ENCODE measurements at regions not wholly inside any gene's neighbourhood (a gene's known extent, or its start where the extent isn't known, plus 50 kb on each side); places are given as distances from the start of the nearest gene placed in this dataset.
"Not testable (repeated sequence)": the region's sequence is repeated elsewhere in the genome, so short reads cannot be mapped to it uniquely, and the experiment has no call there.

DNA sequence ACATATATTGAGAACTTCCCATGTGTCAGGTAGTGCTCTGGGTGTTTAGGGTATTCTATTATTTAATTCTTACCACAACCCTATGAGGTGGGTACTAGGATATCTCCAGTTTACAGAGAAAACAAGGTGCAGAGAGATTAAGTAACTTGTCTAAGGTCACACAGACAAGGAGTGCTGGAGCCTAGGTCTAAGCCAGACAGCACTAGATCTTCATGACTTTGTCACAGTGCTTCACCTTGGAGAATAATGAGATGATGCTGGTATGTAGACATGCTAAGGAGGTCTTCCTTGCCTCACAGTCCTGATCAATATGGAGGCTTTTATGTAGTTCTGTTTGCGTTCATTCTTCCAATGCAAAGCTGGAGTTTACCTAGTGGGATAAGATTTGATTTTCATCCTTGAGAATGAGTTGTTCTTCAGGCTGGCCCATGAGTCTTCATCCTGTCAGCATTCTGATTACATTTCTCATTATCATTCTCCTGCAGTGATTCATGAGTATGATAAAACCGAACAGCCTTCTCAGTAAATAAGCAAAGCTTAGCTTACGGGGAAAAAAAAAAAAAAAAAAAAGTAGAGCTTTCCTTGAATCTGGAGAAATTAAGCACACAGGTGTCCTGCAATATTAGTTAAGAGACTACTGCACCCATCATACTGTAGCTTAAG lies 176.3 kb downstream of the C9orf152 start:
- Mint-ChIP-seq H3K4me1 (ENCODE audit: low read depth) (peaks cover 68% of the 10 kb centered on the region), H3K36me3 (ENCODE audit: low read depth) (no peaks in the 10 kb centered on the region), H3K4me3 (ENCODE audit: unreplicated experiment) (no peak overlapping the region), H3K27ac (ENCODE audit: unreplicated experiment) (peak overlapping the region; percentile 84), H3K9me3 (ENCODE audit: low read depth) (no peaks in the 10 kb centered on the region), H3K27me3 (ENCODE audit: low read depth) (no peaks in the 10 kb centered on the region)
- DNase-seq (ENCODE audit: low spot score) = no peak
- TF ChIP-seq, protein P1, sequence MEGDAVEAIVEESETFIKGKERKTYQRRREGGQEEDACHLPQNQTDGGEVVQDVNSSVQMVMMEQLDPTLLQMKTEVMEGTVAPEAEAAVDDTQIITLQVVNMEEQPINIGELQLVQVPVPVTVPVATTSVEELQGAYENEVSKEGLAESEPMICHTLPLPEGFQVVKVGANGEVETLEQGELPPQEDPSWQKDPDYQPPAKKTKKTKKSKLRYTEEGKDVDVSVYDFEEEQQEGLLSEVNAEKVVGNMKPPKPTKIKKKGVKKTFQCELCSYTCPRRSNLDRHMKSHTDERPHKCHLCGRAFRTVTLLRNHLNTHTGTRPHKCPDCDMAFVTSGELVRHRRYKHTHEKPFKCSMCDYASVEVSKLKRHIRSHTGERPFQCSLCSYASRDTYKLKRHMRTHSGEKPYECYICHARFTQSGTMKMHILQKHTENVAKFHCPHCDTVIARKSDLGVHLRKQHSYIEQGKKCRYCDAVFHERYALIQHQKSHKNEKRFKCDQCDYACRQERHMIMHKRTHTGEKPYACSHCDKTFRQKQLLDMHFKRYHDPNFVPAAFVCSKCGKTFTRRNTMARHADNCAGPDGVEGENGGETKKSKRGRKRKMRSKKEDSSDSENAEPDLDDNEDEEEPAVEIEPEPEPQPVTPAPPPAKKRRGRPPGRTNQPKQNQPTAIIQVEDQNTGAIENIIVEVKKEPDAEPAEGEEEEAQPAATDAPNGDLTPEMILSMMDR (IDR thresholded peaks at IDR 0.05) = no peak

DNA sequence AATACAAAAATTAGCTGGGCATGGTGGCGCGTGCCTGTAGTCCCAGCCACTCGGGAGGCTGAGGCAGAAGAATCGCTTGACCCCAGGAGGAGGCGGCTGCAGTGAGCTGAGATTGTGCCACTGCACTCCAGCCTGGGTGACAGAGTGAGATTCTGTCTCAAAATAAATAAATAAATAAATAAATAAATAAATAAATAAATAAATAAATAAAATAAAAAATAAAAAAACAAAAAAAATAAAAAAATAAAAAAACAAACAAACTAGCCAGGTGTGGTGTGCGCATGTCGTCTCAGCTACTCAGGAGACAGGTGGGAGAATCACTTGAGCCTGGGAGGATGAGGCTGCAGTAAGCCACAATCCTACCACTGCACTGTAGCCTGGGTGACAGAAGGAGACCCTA lies 175.4 kb downstream of the C9orf152 start:
- not testable (repeated sequence) for H3K9me3 Mint-ChIP-seq (ENCODE audit: low read depth); H3K27ac Mint-ChIP-seq (ENCODE audit: unreplicated experiment); H3K36me3 Mint-ChIP-seq (ENCODE audit: low read depth); H3K27me3 Mint-ChIP-seq (ENCODE audit: low read depth); H3K4me3 Mint-ChIP-seq (ENCODE audit: unreplicated experiment); DNase-seq (ENCODE audit: low spot score)
- H3K4me1 Mint-ChIP-seq (ENCODE audit: low read depth) = peaks cover 61% of the 10 kb centered on the region

DNA sequence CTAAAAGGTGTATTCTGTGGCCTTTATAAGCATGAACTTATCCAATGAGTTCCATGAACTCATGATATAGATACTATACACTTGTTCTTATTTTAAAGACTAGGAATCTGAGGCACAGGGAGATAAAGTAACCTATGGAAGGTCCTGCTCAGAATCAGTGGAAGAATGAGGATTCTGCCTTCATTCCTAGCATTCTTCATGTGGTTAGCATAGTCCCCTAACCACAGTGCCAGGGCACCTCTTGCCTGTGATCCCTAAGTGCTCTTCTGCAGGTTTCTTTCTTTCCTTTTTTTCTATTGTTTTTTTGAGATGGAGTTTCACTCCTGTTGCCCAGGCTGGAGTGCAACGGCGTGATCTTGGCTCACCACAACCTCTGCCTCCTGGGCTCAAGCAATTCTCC lies 174.1 kb downstream of the C9orf152 start:
- Mint-ChIP-seq H3K36me3 (ENCODE audit: low read depth) (no peaks in the 10 kb centered on the region), H3K4me3 (ENCODE audit: unreplicated experiment) (no peak overlapping the region), H3K27me3 (ENCODE audit: low read depth) (no peaks in the 10 kb centered on the region), H3K4me1 (ENCODE audit: low read depth) (peaks cover 48% of the 10 kb centered on the region), H3K9me3 (ENCODE audit: low read depth) (no peaks in the 10 kb centered on the region), H3K27ac (ENCODE audit: unreplicated experiment) (peak overlapping the region; percentile 84)
- TF ChIP-seq, protein P1 (IDR thresholded peaks at IDR 0.05) = no peak
- no peak for DNase-seq (ENCODE audit: low spot score)

DNA sequence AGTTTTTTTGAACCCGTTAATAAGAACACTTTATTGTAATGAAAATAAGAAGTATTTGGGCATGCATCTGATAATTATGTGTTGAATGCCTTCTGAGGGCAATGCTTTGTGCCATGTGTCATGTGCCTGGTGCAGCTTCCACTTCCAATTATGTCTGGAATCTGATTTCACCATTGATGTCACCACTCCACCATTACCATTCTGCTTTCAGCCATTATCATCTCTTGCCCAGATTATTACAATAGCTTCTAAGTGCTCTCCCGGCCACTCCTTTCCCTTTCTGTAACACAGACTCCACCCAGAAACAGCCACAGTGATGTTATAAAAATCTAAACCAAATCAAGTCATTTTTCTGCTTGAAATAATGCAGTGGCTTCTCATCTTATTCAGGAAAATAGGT lies 171.7 kb downstream of the C9orf152 start:
- TF ChIP-seq, protein P1 (IDR thresholded peaks at IDR 0.05) = no peak
- no peak overlapping the region for H3K27ac Mint-ChIP-seq (ENCODE audit: unreplicated experiment)
- H3K36me3 Mint-ChIP-seq (ENCODE audit: low read depth) = no peaks in the 10 kb centered on the region
- H3K4me1 Mint-ChIP-seq (ENCODE audit: low read depth) = peaks cover 34% of the 10 kb centered on the region
- H3K27me3 Mint-ChIP-seq (ENCODE audit: low read depth) = no peaks in the 10 kb centered on the region
- no peak overlapping the region for H3K4me3 Mint-ChIP-seq (ENCODE audit: unreplicated experiment)
- no peak for DNase-seq (ENCODE audit: low spot score)
- H3K9me3 Mint-ChIP-seq (ENCODE audit: low read depth) = no peaks in the 10 kb centered on the region

DNA sequence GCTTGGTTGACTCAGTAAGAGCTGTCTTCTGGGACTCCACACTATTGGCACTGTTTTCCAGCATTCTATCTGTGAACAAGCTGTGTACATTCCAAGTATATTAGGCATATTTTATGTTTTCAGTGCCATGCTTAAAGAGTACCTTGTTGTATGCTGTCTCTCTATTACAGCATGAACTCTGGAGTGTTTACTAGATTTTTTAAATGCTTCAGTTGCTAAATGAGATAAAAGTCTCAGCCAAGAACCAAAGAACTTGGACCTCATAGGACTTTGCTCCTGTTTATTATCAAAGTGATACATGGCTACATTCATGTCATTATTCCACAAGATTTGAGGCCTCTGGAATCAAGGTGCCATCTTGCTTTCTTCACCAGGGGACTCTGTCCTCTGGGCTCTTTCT lies 167.2 kb downstream of the C9orf152 start:
- no peak for DNase-seq (ENCODE audit: low spot score)

More for the DNA sequence above, 167.2 kb downstream of the C9orf152 start:
- no peaks in the 10 kb centered on the region for H3K36me3 Mint-ChIP-seq (ENCODE audit: low read depth)
- TF ChIP-seq, protein P1 (IDR thresholded peaks at IDR 0.05) = no peak
- peaks cover 2% of the 10 kb centered on the region for H3K9me3 Mint-ChIP-seq (ENCODE audit: low read depth)
- peak overlapping the region; percentile 80 for H3K27ac Mint-ChIP-seq (ENCODE audit: unreplicated experiment)
- no peak overlapping the region for H3K4me3 Mint-ChIP-seq (ENCODE audit: unreplicated experiment)
- H3K4me1 Mint-ChIP-seq (ENCODE audit: low read depth) = peaks cover 13% of the 10 kb centered on the region
- no peaks in the 10 kb centered on the region for H3K27me3 Mint-ChIP-seq (ENCODE audit: low read depth)
